IPS DF 4.7 (cell line): ENCODE measurements at regions not wholly inside any gene's neighbourhood (a gene's known extent, or its start where the extent isn't known, plus 50 kb on each side); places are given as distances from the start of the nearest gene placed in this dataset.
"Not testable (repeated sequence)": the region's sequence is repeated elsewhere in the genome, so short reads cannot be mapped to it uniquely, and the experiment has no call there.

Experiments
- DNase-seq: peaks from one replicate; pipeline ENCODE4 v3.0.0-alpha.2; 2013; ENCODE audit warnings: low spot score; ENCODE audit errors: extremely low read depth

GRCh38 chr1:194730304-194730703 is 1543.9 kb upstream of the B3GALT2 start:
- DNase-seq: no peak

GRCh38 chr1:194723067-194723466 is 1536.7 kb upstream of the B3GALT2 start:
- no peak for DNase-seq

GRCh38 chr1:194717941-194718340 is 1531.5 kb upstream of the B3GALT2 start:
- no peak for DNase-seq

- DNase-seq: no peak
Measured at GRCh38 chr1:194717334-194717733, 1530.9 kb upstream of the B3GALT2 start.

- DNase-seq: no peak
Measured at GRCh38 chr1:194710671-194711070, 1524.3 kb upstream of the B3GALT2 start.

- DNase-seq: no peak
Measured at GRCh38 chr1:194709439-194709838, 1523.0 kb upstream of the B3GALT2 start.

GRCh38 chr1:194707074-194707473 is 1520.7 kb upstream of the B3GALT2 start:
- DNase-seq: no peak

GRCh38 chr1:194705123-194705854 is 1518.9 kb upstream of the B3GALT2 start:
- DNase-seq: no peak

- no peak for DNase-seq
Measured at GRCh38 chr1:194698908-194699318, 1512.5 kb upstream of the B3GALT2 start.

GRCh38 chr1:194693244-194693643 is 1506.8 kb upstream of the B3GALT2 start:
- no peak for DNase-seq

- DNase-seq: no peak
Measured at GRCh38 chr1:194684636-194685035, 1498.2 kb upstream of the B3GALT2 start.

- no peak for DNase-seq
Measured at GRCh38 chr1:194658090-194658439, 1471.7 kb upstream of the B3GALT2 start.

- no peak for DNase-seq
Measured at GRCh38 chr1:194654956-194655355, 1468.5 kb upstream of the B3GALT2 start.

GRCh38 chr1:194653385-194653784 is 1467.0 kb upstream of the B3GALT2 start:
- no peak for DNase-seq

- no peak for DNase-seq
Measured at GRCh38 chr1:194647118-194647517, 1460.7 kb upstream of the B3GALT2 start.

GRCh38 chr1:194644528-194644927 is 1458.1 kb upstream of the B3GALT2 start:
- DNase-seq: no peak

- DNase-seq: no peak
Measured at GRCh38 chr1:194640322-194640721, 1453.9 kb upstream of the B3GALT2 start.

GRCh38 chr1:194629011-194629410 is 1442.6 kb upstream of the B3GALT2 start:
- DNase-seq: no peak

- no peak for DNase-seq
Measured at GRCh38 chr1:194624833-194625232, 1438.4 kb upstream of the B3GALT2 start.

- no peak for DNase-seq
Measured at GRCh38 chr1:194618101-194618500, 1431.7 kb upstream of the B3GALT2 start.

GRCh38 chr1:194617272-194617671 is 1430.9 kb upstream of the B3GALT2 start:
- DNase-seq: not testable (repeated sequence)

- DNase-seq: no peak
Measured at GRCh38 chr1:194616835-194617234, 1430.4 kb upstream of the B3GALT2 start.

GRCh38 chr1:194602184-194602583 is 1415.8 kb upstream of the B3GALT2 start:
- no peak for DNase-seq

- no peak for DNase-seq
Measured at GRCh38 chr1:194600716-194601115, 1414.3 kb upstream of the B3GALT2 start.
